ENCODE measurements at regions not wholly inside any gene's neighbourhood (a gene's known extent, or its start where the extent isn't known, plus 50 kb on each side); places are given as distances from the start of the nearest gene placed in this dataset.

DNA sequence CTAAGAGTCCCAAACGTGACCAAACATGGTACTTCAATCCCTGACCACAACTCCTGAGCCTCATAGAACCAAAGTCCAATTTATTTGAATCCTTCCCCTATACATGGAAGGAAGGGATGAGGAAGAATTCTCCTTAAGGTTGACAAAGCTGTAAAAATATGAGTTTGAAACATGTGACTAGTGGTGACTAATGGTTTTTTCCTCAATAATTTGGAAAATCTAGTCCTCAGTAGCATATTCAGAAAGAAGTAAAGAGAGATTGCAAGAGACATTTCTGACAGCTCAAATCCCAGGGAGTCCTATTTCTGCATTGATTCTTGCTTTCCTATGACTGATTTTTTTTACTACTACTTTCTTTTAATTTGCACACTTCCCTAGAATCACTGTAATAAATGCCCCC lies 443.7 kb downstream of the FRK start:
- ATAC-seq (no peak), DNase-seq (ENCODE audit: low spot score) (no peak), FAIRE-seq (no peak)
- BruUV-seq (replicated peaks), result no TSS peak
- intact Hi-C loops (cut with micrococcal nuclease; ENCODE audit: unreplicated experiment), result no loop called here
- H3K4me2 ChIP-seq (ENCODE audit: low read depth, low read length), result no peak overlapping the region
- TF ChIP-seq ZNF484 (CRISPR knock-in tag; IDR thresholded peaks at IDR 0.05; ENCODE audit: borderline replicate concordance, low read depth) (no peak), ZNF775 (CRISPR knock-in tag; IDR thresholded peaks at IDR 0.05; ENCODE audit: borderline replicate concordance) (no peak), SMYD3 (CRISPR knock-in tag; IDR thresholded peaks at IDR 0.05) (no peak), CENPT (CRISPR knock-in tag; IDR thresholded peaks at IDR 0.05; ENCODE audit: low read depth) (no peak), ZMAT3 (CRISPR knock-in tag; conservative IDR thresholded peaks at IDR 0.05) (no peak), ZNF552 (CRISPR knock-in tag; IDR thresholded peaks at IDR 0.05; ENCODE audit: borderline replicate concordance) (no peak), FIP1L1 (IDR thresholded peaks at IDR 0.05; ENCODE audit: borderline replicate concordance, insufficient read depth, low read depth, low read length) (no peak), PHF8 (CRISPR knock-in tag; IDR thresholded peaks at IDR 0.05) (no peak)
- WGBS (ENCODE audit: low lambda C conversion rate), result 6% methylated on average over 1 of the region's 1 CpG
- H3K9me3 ChIP-seq (ENCODE audit: low read length), result no peaks in the 10 kb centered on the region
- H2AFZ ChIP-seq (ENCODE audit: low read length), result no peak overlapping the region
- no peaks in the 10 kb centered on the region for H3K4me1 ChIP-seq (ENCODE audit: insufficient read depth, low read length)
- H3K27me3 ChIP-seq (ENCODE audit: control insufficient read depth in 1 of 2, insufficient read depth in 2 of 2, low read length in 2 of 2), result no peaks in the 10 kb centered on the region
- no peak overlapping the region for H3K27ac ChIP-seq (ENCODE audit: extremely low read length, insufficient read depth, low read length)
- ChIA-PET POLR2A (no interaction called here), CTCF (ENCODE audit: low intra/inter-chr PET ratio, low total read pairs) (no interaction called here)
- no peaks in the 10 kb centered on the region for H4K20me1 ChIP-seq (ENCODE audit: insufficient read depth, low read length)
- H3K9ac ChIP-seq (ENCODE audit: insufficient read depth, low read depth, low read length), result no peak overlapping the region
- no peak overlapping the region for H3K4me3 ChIP-seq (replicated peaks in 1 of 3; ENCODE audit: insufficient read depth in 1 of 3, low read depth in 2 of 3, low read length in 3 of 3)
- H3K79me2 ChIP-seq (ENCODE audit: insufficient read depth, low read length), result no peaks in the 10 kb centered on the region
- H3K36me3 ChIP-seq (replicated peaks in 1 of 2; ENCODE audit: control insufficient read depth in 1 of 2, insufficient read depth in 2 of 2, low read length in 2 of 2), result no peaks in the 10 kb centered on the region
- in situ Hi-C loops (cut with HindIII; ENCODE audit: extremely low pct_ligation_motif_present, low pct_unique_long_range_greater_than_20kb), result no loop called here

DNA sequence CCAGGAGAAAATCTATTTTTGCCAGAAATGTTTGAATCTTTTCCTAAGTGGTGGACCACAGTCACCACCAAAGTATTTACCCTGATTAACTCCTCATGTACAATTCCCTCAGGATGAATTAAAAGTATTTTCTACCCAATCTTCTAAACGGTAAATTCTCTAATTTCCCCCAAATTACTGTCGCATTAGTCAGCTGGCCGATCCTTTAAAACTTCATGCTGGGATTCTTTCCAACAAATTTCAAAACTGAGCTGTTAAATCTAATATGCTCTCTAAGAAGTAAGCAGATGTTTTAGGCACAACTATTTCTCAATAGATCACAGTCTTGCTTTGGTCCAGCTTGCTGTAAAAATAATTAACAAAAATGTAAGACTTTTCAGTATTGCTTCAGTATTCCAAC lies 447.2 kb downstream of the FRK start:
- BruUV-seq (replicated peaks), result no TSS peak
- intact Hi-C loops (cut with micrococcal nuclease; ENCODE audit: unreplicated experiment), result no loop called here
- ChIA-PET POLR2A (no interaction called here), CTCF (ENCODE audit: low intra/inter-chr PET ratio, low total read pairs) (no interaction called here)
- Histone ChIP-seq H3K4me2 (ENCODE audit: low read depth, low read length) (no peak overlapping the region), H3K9ac (ENCODE audit: insufficient read depth, low read depth, low read length) (no peak overlapping the region), H2AFZ (ENCODE audit: low read length) (no peak overlapping the region), H3K36me3 (replicated peaks in 1 of 2; ENCODE audit: control insufficient read depth in 1 of 2, insufficient read depth in 2 of 2, low read length in 2 of 2) (no peaks in the 10 kb centered on the region), H4K20me1 (ENCODE audit: insufficient read depth, low read length) (no peaks in the 10 kb centered on the region), H3K4me3 (replicated peaks in 1 of 3; ENCODE audit: insufficient read depth in 1 of 3, low read depth in 2 of 3, low read length in 3 of 3) (no peak overlapping the region), H3K4me1 (ENCODE audit: insufficient read depth, low read length) (no peaks in the 10 kb centered on the region), H3K27ac (ENCODE audit: extremely low read length, insufficient read depth, low read length) (no peak overlapping the region), H3K9me3 (ENCODE audit: low read length) (no peaks in the 10 kb centered on the region), H3K79me2 (ENCODE audit: insufficient read depth, low read length) (no peaks in the 10 kb centered on the region), H3K27me3 (ENCODE audit: control insufficient read depth in 1 of 2, insufficient read depth in 2 of 2, low read length in 2 of 2) (no peaks in the 10 kb centered on the region)
- ATAC-seq, result no peak
- no peak for DNase-seq (ENCODE audit: low spot score)
- TF ChIP-seq ZNF550 (CRISPR knock-in tag; IDR thresholded peaks at IDR 0.05; ENCODE audit: borderline replicate concordance) (no peak), ZFX (CRISPR knock-in tag; IDR thresholded peaks at IDR 0.05; ENCODE audit: low read depth) (no peak), ESRRA (CRISPR knock-in tag; IDR thresholded peaks at IDR 0.05; ENCODE audit: low read depth) (no peak), DR1 (CRISPR knock-in tag; IDR thresholded peaks at IDR 0.05) (no peak), SMC3 (IDR thresholded peaks at IDR 0.05; ENCODE audit: low read length) (no peak)
- TF ChIP-seq, protein P1, sequence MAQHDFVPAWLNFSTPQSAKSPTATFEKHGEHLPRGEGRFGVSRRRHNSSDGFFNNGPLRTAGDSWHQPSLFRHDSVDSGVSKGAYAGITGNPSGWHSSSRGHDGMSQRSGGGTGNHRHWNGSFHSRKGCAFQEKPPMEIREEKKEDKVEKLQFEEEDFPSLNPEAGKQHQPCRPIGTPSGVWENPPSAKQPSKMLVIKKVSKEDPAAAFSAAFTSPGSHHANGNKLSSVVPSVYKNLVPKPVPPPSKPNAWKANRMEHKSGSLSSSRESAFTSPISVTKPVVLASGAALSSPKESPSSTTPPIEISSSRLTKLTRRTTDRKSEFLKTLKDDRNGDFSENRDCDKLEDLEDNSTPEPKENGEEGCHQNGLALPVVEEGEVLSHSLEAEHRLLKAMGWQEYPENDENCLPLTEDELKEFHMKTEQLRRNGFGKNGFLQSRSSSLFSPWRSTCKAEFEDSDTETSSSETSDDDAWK (CRISPR knock-in tag; IDR thresholded peaks at IDR 0.05), result no peak
- in situ Hi-C loops (cut with HindIII; ENCODE audit: extremely low pct_ligation_motif_present, low pct_unique_long_range_greater_than_20kb), result no loop called here
- no peak for FAIRE-seq
- 4% methylated on average over 3 of the region's 3 CpGs for WGBS (ENCODE audit: low lambda C conversion rate)

Data from HepG2 (cell line).